HCT116 (cell line): ENCODE measurements at regions not wholly inside any gene's neighbourhood (a gene's known extent, or its start where the extent isn't known, plus 50 kb on each side); places are given as distances from the start of the nearest gene placed in this dataset.

Experiments used
- CEBPB ChIP-seq: IDR thresholded peaks from 2 replicates; pipeline ENCODE4 v1.6.1; 2012; ENCODE audit warnings: low read depth
- EZH2 ChIP-seq: fragments of 200-600 bp; sonication (generic); IDR thresholded peaks from 2 replicates; pipeline ENCODE4 v1.6.1; 2017; ENCODE audit warnings: antibody characterized with exemption, mixed run types
- POLR2AphosphoS5 ChIP-seq: IDR thresholded peaks from 2 replicates; pipeline ENCODE4 v1.6.1; 2011; ENCODE audit warnings: mild to moderate bottlenecking, low read depth, low read length, moderate library complexity
- TF ChIP-seq, protein P1 (sequence below): IDR thresholded peaks from 2 replicates; pipeline ENCODE4 v1.6.1; 2012; ENCODE audit warnings: low read depth
- TF ChIP-seq, protein P2 (sequence below), 3 experiments: fragments of 200-600 bp in 1 of 3; sonication (generic) in 1 of 3; IDR thresholded peaks in 2 of 3; conservative IDR thresholded peaks in 1 of 3; 2 replicates each; pipeline ENCODE4 v1.5.1; 2012 to 2017; ENCODE audit warnings: low read depth in 2 of 3, low read length in 2 of 3, antibody characterized with exemption in 1 of 3, borderline replicate concordance in 1 of 3, control low read depth in 1 of 3, mild to moderate bottlenecking in 1 of 3, mixed read lengths in 1 of 3, mixed run types in 1 of 3, moderate library complexity in 1 of 3; ENCODE audit not compliant: insufficient read depth in 1 of 3

DNA sequence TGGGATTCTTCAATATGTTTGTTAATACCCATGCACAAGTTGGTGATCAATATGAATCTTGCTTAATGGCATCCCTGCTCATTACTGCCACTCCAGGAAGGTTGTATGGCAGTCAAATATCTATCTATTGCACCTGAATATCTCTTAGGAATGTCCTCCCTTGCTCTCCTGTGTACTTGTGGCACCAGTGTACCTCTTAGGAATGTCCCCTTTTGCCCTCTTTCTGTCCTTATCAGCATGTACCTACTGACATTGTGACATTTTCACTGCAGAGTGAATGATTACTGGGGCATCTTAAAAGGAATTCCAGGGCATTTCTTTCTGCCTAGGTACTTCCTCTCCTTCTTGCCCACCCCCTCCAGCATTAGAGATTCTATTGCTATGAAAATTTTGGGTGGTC, 163.8 kb upstream of the CENPE start:
- TF ChIP-seq, protein P1, sequence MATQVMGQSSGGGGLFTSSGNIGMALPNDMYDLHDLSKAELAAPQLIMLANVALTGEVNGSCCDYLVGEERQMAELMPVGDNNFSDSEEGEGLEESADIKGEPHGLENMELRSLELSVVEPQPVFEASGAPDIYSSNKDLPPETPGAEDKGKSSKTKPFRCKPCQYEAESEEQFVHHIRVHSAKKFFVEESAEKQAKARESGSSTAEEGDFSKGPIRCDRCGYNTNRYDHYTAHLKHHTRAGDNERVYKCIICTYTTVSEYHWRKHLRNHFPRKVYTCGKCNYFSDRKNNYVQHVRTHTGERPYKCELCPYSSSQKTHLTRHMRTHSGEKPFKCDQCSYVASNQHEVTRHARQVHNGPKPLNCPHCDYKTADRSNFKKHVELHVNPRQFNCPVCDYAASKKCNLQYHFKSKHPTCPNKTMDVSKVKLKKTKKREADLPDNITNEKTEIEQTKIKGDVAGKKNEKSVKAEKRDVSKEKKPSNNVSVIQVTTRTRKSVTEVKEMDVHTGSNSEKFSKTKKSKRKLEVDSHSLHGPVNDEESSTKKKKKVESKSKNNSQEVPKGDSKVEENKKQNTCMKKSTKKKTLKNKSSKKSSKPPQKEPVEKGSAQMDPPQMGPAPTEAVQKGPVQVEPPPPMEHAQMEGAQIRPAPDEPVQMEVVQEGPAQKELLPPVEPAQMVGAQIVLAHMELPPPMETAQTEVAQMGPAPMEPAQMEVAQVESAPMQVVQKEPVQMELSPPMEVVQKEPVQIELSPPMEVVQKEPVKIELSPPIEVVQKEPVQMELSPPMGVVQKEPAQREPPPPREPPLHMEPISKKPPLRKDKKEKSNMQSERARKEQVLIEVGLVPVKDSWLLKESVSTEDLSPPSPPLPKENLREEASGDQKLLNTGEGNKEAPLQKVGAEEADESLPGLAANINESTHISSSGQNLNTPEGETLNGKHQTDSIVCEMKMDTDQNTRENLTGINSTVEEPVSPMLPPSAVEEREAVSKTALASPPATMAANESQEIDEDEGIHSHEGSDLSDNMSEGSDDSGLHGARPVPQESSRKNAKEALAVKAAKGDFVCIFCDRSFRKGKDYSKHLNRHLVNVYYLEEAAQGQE, result no peak
- TF ChIP-seq, protein P2, sequence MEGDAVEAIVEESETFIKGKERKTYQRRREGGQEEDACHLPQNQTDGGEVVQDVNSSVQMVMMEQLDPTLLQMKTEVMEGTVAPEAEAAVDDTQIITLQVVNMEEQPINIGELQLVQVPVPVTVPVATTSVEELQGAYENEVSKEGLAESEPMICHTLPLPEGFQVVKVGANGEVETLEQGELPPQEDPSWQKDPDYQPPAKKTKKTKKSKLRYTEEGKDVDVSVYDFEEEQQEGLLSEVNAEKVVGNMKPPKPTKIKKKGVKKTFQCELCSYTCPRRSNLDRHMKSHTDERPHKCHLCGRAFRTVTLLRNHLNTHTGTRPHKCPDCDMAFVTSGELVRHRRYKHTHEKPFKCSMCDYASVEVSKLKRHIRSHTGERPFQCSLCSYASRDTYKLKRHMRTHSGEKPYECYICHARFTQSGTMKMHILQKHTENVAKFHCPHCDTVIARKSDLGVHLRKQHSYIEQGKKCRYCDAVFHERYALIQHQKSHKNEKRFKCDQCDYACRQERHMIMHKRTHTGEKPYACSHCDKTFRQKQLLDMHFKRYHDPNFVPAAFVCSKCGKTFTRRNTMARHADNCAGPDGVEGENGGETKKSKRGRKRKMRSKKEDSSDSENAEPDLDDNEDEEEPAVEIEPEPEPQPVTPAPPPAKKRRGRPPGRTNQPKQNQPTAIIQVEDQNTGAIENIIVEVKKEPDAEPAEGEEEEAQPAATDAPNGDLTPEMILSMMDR (IDR thresholded peaks at IDR 0.05 in 2 of 3, conservative IDR thresholded peaks at IDR 0.05 in 1 of 3; ENCODE audit: borderline replicate concordance in 1 of 3, insufficient read depth in 1 of 3, low read depth in 2 of 3, low read length in 2 of 3), result no peak
- TF ChIP-seq CEBPB (no peak), POLR2AphosphoS5 (no peak), EZH2 (no peak)
